ENCODE measurements at regions not wholly inside any gene's neighbourhood (a gene's known extent, or its start where the extent isn't known, plus 50 kb on each side); places are given as distances from the start of the nearest gene placed in this dataset.

GRCh38 chr1:244265507-244265906 is 186.2 kb downstream of the ADSS2 start:
- no peak for DNase-seq (ENCODE audit: low read depth)

- no peak for DNase-seq (ENCODE audit: low read depth)
Measured at GRCh38 chr1:244269169-244269568, 182.5 kb downstream of the ADSS2 start.

GRCh38 chr1:244271004-244271403 is 180.7 kb downstream of the ADSS2 start:
- DNase-seq (ENCODE audit: low read depth): no peak

GRCh38 chr1:244271691-244272308 is 179.9 kb downstream of the ADSS2 start:
- DNase-seq (ENCODE audit: low read depth): no peak

- DNase-seq (ENCODE audit: low read depth): peak; percentile 80
Measured at GRCh38 chr1:244272471-244273261, 179.0 kb downstream of the ADSS2 start.

- DNase-seq (ENCODE audit: low read depth): no peak
Measured at GRCh38 chr1:244273262-244273844, 178.4 kb downstream of the ADSS2 start.

- peak; percentile 99 for DNase-seq (ENCODE audit: low read depth)
Measured at GRCh38 chr1:244273845-244274619, 177.7 kb downstream of the ADSS2 start.

GRCh38 chr1:244276646-244277045 is 175.1 kb downstream of the ADSS2 start:
- peak; percentile 37 for DNase-seq (ENCODE audit: low read depth)

GRCh38 chr1:244280201-244280600 is 171.5 kb downstream of the ADSS2 start:
- no peak for DNase-seq (ENCODE audit: low read depth)

- DNase-seq (ENCODE audit: low read depth): peak; percentile 48
Measured at GRCh38 chr1:244280859-244281258, 170.8 kb downstream of the ADSS2 start.

GRCh38 chr1:244283772-244284171 is 167.9 kb downstream of the ADSS2 start:
- DNase-seq (ENCODE audit: low read depth): no peak

- DNase-seq (ENCODE audit: low read depth): no peak
Measured at GRCh38 chr1:244284641-244285156, 167.0 kb downstream of the ADSS2 start.

GRCh38 chr1:244286341-244286740 is 165.4 kb downstream of the ADSS2 start:
- DNase-seq (ENCODE audit: low read depth): no peak

GRCh38 chr1:244287726-244288125 is 164.0 kb downstream of the ADSS2 start:
- no peak for DNase-seq (ENCODE audit: low read depth)

GRCh38 chr1:244288663-244289062 is 163.0 kb downstream of the ADSS2 start:
- DNase-seq (ENCODE audit: low read depth): no peak

GRCh38 chr1:244289991-244290785 is 161.5 kb downstream of the ADSS2 start:
- DNase-seq (ENCODE audit: low read depth): no peak

- no peak for DNase-seq (ENCODE audit: low read depth)
Measured at GRCh38 chr1:244291236-244292201, 160.2 kb downstream of the ADSS2 start.

GRCh38 chr1:244294599-244295224 is 157.0 kb downstream of the ADSS2 start:
- DNase-seq (ENCODE audit: low read depth): no peak

- no peak for DNase-seq (ENCODE audit: low read depth)
Measured at GRCh38 chr1:244296003-244296402, 155.7 kb downstream of the ADSS2 start.

GRCh38 chr1:244296447-244296846 is 155.3 kb downstream of the ADSS2 start:
- no peak for DNase-seq (ENCODE audit: low read depth)
